BJ (cell line): ENCODE measurements at regions not wholly inside any gene's neighbourhood (a gene's known extent, or its start where the extent isn't known, plus 50 kb on each side); places are given as distances from the start of the nearest gene placed in this dataset.

Source experiments
- CTCF ChIA-PET: fragments of 350-600 bp; formaldehyde crosslinking; extraction: SDS; loops from one replicate; lab custom pipeline; 2021; ENCODE audit warnings: antibody characterized with exemption, inconsistent platforms; lab: Yijun Ruan, JAX
- POLR2A ChIA-PET: fragments of 300-600 bp; sonication (Branson Sonifier 250); formaldehyde crosslinking; extraction: SDS; loops from one replicate; lab custom pipeline; 2021; ENCODE audit warnings: antibody characterized with exemption; lab: Charles Lee
- DNase-seq: peaks from one replicate; pipeline ENCODE4 v3.0.0-alpha.2; 2011; ENCODE audit warnings: low read depth
- H3K27me3 ChIP-seq: 2 replicates; pipeline ENCODE4 v1.6.0; 2011; ENCODE audit warnings: low read length; ENCODE audit not compliant: control insufficient read depth, insufficient read depth
- H3K36me3 ChIP-seq: 2 replicates; pipeline ENCODE4 v1.5.1; 2011; ENCODE audit warnings: low read length; ENCODE audit not compliant: control insufficient read depth, insufficient read depth
- H3K4me3 ChIP-seq: 2 replicates; pipeline ENCODE4 v1.5.1; 2011; ENCODE audit warnings: low read depth, mild to moderate bottlenecking, control low read depth, low read length
- TF ChIP-seq, protein P1 (sequence below): IDR thresholded peaks from 2 replicates; pipeline ENCODE4 v1.5.1; 2011; ENCODE audit warnings: low read depth, mild to moderate bottlenecking, control low read depth, inconsistent platforms, low read length, moderate library complexity; ENCODE audit not compliant: insufficient read depth

GRCh38 chr11:106224172-106224571 lies 146.7 kb downstream of the AASDHPPT start:
- ChIA-PET POLR2A (no interaction called here), CTCF (no interaction called here)
- Histone ChIP-seq H3K4me3 (no peak overlapping the region), H3K27me3 (no peaks in the 10 kb centered on the region), H3K36me3 (no peaks in the 10 kb centered on the region)
- DNase-seq: no peak
- TF ChIP-seq, protein P1, sequence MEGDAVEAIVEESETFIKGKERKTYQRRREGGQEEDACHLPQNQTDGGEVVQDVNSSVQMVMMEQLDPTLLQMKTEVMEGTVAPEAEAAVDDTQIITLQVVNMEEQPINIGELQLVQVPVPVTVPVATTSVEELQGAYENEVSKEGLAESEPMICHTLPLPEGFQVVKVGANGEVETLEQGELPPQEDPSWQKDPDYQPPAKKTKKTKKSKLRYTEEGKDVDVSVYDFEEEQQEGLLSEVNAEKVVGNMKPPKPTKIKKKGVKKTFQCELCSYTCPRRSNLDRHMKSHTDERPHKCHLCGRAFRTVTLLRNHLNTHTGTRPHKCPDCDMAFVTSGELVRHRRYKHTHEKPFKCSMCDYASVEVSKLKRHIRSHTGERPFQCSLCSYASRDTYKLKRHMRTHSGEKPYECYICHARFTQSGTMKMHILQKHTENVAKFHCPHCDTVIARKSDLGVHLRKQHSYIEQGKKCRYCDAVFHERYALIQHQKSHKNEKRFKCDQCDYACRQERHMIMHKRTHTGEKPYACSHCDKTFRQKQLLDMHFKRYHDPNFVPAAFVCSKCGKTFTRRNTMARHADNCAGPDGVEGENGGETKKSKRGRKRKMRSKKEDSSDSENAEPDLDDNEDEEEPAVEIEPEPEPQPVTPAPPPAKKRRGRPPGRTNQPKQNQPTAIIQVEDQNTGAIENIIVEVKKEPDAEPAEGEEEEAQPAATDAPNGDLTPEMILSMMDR: no peak

- ChIA-PET POLR2A (no interaction called here), CTCF (interaction anchor here (0.6 to 0.8 kb wide), 2 partner anchors 818 to 856 kb away, joined by 3 read pairs; no protein-coding TSS in a partner anchor)
- DNase-seq: no peak
- Histone ChIP-seq H3K27me3 (no peaks in the 10 kb centered on the region), H3K4me3 (no peak overlapping the region), H3K36me3 (no peaks in the 10 kb centered on the region)
- TF ChIP-seq, protein P1: no peak
Observed at GRCh38 chr11:106228996-106229395, 151.5 kb downstream of the AASDHPPT start.

DNA sequence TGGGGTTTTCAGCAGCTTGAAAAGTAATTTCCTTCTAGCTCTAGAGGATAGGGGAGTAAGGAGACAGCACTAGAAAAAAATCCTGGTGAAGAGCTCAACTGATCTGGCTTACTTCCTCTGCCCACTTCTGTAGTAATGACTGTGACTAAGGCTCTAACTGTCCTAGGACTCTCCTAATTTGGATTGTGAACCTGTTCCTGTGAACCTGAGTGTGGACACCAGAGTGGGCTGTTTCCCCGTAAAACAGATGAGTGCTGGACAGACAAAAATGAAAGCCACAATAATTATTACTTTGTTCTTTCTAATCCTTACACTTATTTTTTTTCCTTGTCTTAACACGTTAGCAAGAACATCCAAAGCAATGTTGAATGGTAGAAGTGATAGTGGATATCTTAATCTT lies 154.1 kb downstream of the AASDHPPT start:
- Histone ChIP-seq H3K27me3 (no peaks in the 10 kb centered on the region), H3K36me3 (no peaks in the 10 kb centered on the region), H3K4me3 (no peak overlapping the region)
- TF ChIP-seq, protein P1: peak; percentile 34
- peak; percentile 10 for DNase-seq
- ChIA-PET POLR2A (interaction anchor here (0.8 kb wide), 1 partner anchor 434 kb away, joined by 6 read pairs; no protein-coding TSS in a partner anchor), CTCF (interaction anchor here (1.8 kb wide), 1 partner anchor 354 kb away, joined by 8 read pairs; no protein-coding TSS in a partner anchor)

- POLR2A ChIA-PET: no interaction called here
- TF ChIP-seq, protein P1: no peak
- CTCF ChIA-PET: no interaction called here
Observed at GRCh38 chr11:106233191-106233590, 155.7 kb downstream of the AASDHPPT start.

DNA sequence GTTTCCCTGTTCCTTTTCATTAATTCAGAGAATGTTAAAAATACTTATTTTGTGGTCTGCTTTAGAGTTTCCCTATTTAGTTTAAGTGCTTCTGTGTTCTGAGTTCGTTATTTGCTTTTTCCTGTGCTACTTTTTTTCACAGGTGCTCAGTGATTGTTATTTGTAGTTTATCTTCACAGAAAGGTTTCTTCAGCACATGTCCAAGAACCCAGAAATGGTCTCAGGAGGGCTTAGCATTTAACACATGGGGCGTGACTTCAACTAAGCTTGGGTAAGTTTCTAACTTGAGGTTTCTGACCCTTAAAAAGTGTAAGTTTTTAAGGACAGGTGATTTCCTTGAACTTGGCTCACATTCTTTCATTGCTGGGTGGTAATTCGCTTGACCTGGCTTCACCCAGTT lies 157.3 kb downstream of the AASDHPPT start:
- TF ChIP-seq, protein P1: no peak
- ChIA-PET POLR2A (no interaction called here), CTCF (no interaction called here)
- no peak for DNase-seq
- Histone ChIP-seq H3K27me3 (no peaks in the 10 kb centered on the region), H3K36me3 (no peaks in the 10 kb centered on the region), H3K4me3 (no peak overlapping the region)

More at GRCh38 chr11:106233191-106233590, 155.7 kb downstream of the AASDHPPT start:
- no peak overlapping the region for H3K4me3 ChIP-seq
- H3K27me3 ChIP-seq: no peaks in the 10 kb centered on the region
- no peaks in the 10 kb centered on the region for H3K36me3 ChIP-seq
- DNase-seq: no peak
